Activated CD4-positive, alpha-beta T cell treated with anti-CD3 and anti-CD28 coated beads, Interleukin-2, Interleukin-4, amounts not matched to agents 100 ng/mL and 50 ng/mL, durations not matched to agents 16 hours and 8 hours (primary cell): ENCODE measurements at regions not wholly inside any gene's neighbourhood (a gene's known extent, or its start where the extent isn't known, plus 50 kb on each side); places are given as distances from the start of the nearest gene placed in this dataset.

Source experiments
- DNase-seq: peaks from one replicate; pipeline ENCODE4 v3.0.0-alpha.2; 2020; ENCODE audit warnings: low spot score

DNA sequence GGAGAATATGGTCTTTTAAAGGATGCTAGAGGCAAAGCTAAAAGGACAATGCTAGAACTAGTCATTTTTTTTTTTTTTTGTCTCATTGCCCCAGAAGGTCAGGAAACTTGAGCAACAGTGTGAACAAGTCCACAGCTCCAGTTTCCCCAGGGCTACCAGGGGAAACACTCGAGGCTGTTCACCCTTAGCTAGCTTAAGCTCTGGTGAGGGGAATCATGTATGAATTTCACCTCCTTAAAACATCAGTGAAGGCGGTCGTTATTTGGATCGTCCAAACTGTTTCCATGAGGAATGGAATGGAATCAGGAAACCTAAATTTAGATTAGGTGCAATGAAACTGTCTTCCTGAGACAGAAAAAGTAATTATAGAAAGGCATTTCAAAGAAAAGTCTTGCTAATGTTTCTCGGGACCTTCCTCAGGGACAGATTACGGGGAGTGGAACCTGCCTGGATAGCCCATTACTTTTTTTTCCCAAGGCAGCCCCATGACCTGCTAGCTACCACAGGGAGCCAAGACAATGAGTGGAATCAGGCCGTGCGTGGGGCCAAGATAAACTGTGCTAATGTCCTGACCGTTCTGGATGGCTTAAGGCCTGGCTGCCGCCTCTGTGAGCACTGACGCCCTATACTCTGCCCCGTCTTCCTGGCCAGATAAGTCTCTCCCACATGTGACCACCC is 164.8 kb upstream of the SGK1 start:
- no peak for DNase-seq

GRCh38 chr6:134481966-134482365 is 164.1 kb upstream of the SGK1 start:
- no peak for DNase-seq

- no peak for DNase-seq
These were observed 162.7 kb upstream of the SGK1 start for GRCh38 chr6:134480593-134480992.

GRCh38 chr6:134478764-134479399 is 161.0 kb upstream of the SGK1 start:
- DNase-seq: peak; percentile 10

- DNase-seq: no peak
These were observed 160.2 kb upstream of the SGK1 start for GRCh38 chr6:134477991-134478635.

DNA sequence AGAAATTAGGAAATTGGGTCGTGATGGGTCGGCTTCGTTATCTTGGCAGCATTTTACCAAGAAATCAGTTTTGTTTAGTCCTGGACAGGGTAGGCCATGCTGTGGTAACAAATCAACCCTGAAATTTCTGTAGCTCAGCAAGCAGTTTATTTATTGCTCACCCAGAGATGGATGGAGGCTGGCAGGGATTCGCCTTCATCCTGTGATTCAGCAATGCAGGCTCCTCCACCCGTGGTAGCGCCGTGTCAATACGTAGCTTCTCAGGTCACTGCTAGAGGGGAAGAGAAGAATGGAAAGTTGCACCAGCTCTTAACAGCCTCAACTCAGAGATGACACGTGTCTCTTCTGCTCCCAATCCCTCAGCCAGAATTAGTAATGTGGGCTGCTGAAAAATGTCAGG is 157.0 kb upstream of the SGK1 start:
- no peak for DNase-seq

DNA sequence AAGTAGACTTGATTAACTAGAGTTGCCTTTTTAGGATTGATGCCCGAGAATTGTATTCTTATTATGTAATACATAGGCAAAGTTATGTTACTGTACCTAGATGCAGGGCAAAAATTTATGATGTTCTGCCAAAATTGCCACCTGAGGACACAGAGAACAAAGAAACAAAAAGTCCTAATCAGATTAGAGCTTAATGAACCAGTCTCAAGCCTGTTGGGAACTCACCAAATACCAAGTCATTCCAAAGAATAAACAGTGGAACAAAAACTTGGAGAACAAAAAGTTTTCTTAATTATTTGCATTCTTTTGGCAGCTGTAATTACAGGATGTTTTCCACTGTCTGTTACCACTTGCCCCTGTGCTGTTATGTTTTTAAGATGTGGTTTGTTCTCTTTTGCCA is 154.7 kb upstream of the SGK1 start:
- DNase-seq: no peak

DNA sequence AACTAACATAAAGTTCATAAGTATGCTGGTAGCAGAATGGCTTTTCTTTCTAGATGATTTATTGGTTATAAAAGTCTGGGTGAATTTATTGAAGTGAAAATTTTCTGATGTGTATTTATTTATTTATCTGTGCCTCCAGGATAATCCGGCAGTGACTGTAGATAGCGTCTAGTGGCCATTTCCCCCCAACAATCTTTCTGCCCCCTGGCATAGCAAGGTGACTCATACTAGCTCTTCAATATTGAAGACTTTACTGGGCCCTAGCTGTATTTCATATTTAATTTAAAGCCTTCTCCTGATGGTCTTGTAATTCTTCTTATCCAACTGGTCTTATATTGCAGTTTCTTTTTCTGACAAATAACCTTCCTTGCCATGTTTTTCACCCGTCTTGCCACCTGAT is 154.1 kb upstream of the SGK1 start:
- DNase-seq: no peak

DNA sequence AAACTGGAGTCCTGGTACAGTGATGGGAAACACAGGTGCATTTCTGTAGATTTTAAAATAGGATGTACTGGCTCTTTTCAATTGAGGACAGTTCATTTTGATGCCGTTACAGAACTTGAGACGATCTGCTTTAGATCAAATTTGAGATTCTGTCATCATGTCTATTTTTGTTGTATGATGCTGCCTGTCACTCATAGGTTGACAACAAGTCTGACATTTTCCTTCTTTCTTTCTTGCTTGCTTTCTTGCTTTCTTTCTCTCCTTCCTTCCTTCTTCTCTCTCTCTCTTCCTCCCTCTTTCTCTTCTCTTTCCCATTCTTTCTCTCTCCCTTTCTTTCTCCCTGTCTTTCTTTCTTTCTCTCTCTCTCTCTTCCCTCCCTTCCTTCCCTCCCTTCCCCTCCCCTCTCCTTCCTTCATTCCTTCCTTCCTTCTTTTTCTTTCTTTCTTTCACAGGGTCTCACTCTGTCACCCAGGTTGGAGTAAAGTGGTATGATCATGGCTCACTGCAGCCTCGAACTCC is 152.6 kb upstream of the SGK1 start:
- no peak for DNase-seq

DNA sequence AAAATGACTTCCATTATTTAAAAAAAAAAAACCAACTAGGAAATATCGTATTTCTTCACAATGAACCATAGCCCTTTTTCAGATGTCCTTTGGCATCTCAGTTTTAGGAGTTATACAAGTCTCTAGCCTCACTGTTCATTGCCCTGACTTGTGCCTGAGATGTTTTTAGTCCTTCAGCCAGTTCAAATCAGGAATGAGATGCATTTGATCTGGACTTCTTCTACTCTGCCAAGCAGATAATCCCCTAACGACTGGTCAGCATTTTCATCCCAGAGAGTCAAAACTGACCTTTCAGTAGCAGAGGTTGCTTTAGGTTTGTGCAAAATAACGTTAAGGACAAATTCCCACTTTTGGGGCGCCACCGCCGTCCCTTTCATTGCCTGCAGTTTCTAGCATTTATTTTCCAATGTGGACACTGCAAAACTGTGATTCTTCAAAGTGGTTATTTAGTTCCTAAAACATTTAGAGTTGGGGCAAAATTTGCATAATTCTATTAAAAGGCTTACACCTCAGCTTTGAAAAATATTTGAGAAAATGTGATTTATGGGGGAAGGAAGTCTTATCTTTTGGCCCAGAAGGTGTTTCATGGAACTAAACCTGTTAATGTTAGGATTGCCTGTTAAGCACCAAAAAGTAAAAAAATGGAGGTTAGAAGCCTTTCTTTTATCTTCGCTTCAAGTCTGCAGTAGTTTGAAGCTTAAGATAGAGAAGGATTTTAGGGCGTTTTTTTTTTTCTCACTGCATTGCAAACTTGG is 152.0 kb upstream of the SGK1 start:
- DNase-seq: no peak

- DNase-seq: no peak
These were observed 150.7 kb upstream of the SGK1 start for GRCh38 chr6:134468633-134469032.

DNA sequence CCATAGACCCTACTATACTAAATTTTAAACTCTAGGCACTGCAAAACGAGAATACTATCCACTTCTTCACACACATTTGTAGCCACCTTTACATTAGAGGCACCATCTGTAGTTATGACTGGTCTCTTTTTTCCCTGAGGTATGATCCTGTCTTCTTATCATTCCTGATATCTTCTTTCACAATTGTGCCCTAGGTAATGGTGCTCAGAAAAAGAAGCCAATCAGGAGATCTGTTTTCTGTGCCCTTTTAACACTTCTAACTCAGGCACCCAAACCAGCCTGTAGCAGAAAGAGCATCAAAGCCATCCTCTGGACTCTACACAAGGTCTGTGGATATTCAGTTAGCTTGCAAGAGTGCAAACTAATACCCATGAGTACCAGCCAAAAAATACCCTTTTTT is 149.7 kb upstream of the SGK1 start:
- DNase-seq: no peak

DNA sequence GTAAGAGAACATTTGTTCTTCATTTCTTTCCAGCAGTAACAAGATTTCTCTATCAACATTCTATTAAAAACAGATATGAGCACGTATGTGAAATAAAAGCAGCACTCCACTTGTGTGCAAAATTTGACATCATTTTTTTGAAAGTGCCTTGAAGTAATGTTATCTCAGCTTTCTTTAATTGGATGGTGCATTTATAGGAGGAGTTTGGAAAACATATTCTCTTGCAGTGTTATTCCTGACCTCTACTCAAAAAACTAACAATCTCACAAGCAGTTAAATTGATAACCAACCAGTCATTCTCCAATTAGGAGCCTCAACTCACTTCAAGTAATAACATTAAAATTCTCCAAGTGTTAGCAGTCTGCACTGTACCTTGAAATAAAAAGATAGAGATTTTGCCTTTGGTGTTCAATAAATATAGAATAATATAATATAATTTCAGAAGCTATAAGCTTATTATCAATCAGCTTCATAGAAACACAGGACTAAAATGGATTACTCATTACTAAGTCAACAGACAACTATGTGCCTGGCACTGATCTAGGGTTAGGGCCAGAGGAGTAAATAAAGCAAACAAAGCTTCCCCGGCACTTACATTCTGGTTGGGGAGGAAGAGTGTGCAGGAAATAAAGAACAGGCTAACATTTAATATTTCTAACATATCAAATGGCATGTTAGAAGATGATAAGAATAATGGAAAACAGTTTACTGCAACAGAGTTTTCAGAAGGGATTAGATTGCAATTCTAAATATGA is 149.0 kb upstream of the SGK1 start:
- no peak for DNase-seq

- no peak for DNase-seq
These were observed 146.9 kb upstream of the SGK1 start for GRCh38 chr6:134464690-134465411.

- no peak for DNase-seq
These were observed 141.1 kb upstream of the SGK1 start for GRCh38 chr6:134458857-134459657.

DNA sequence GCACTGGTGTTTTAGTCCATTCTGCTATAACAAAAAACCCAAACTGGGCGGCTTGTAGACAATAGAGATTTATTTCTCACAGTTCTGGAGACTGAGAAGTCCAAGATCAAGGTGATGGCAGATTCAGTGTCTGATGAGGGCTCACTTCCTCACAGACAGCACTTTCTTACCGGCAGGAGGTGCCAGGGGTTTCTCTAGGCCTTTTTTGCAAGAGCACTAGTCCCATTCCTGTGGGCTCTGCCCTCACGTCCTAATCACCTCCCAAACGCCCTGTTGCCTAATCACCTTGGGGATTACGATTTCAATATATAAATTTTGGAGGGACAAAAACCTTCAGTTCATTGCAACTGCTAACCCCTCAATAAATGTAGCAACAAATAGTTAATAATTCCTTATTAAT is 140.0 kb upstream of the SGK1 start:
- DNase-seq: no peak

GRCh38 chr6:134456226-134456625 is 138.3 kb upstream of the SGK1 start:
- peak; percentile 36 for DNase-seq

DNA sequence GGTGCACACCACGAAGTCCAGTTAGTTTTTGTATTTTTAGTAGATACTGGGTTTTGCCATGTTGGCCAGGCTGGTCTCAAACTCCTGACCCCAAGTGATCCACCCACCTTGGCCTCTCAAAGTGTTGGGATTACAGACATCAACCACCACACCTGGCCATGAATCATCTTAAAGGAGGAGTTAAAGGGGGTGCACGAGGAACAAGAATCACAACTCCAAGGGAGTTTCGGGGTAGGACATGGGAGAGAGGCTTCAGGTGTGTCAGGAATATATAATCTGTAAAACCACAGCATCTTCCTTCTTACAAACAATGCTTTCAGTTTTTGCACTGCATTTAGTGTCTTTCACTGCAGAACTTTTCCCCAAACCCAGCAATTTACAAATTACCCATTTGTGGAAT is 137.4 kb upstream of the SGK1 start:
- no peak for DNase-seq

- no peak for DNase-seq
These were observed 136.9 kb upstream of the SGK1 start for GRCh38 chr6:134454794-134455193.

DNA sequence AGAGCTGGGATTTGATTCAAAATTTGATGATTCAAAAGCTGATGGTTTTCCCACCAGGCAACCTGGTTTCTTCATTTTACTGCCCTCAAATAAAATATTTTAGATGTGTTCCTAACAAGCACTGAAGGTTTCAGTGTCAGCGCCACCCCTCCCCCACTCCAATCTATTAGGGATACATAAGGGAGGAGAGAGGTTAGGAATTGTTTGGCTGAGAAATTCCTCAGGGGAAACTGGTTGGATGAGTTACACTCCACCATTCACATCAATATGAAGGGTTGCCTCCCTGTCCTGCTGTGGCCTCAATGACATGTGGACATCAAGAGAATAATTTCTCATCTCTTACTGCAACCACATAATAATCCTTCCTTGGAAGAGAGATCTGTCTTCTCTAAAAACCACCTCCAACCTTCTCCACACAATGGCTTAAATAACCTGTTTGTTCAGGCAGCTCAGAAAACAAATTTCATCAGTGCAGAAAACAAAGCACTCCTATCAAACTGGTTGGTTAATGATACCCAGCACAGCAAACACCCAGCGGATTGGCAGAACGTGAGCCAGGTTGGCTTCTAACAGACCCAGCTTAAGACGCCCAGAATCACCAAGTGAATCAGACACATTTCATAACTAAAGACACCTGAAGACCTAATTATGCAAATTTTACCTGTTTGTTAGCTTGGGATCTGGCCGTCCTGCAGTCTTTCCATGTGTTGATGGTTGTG is 136.0 kb upstream of the SGK1 start:
- DNase-seq: no peak
